Neural cell (in vitro differentiated cells): ENCODE measurements at regions not wholly inside any gene's neighbourhood (a gene's known extent, or its start where the extent isn't known, plus 50 kb on each side); places are given as distances from the start of the nearest gene placed in this dataset.

Experiments
- EP300 ChIP-seq: fragments of 450-650 bp; conservative IDR thresholded peaks from 2 replicates; pipeline ENCODE4 v1.6.1; 2014; ENCODE audit warnings: antibody characterized with exemption, mild to moderate bottlenecking, moderate library complexity; ENCODE audit not compliant: poor library complexity, severe bottlenecking
- EZH2 ChIP-seq: fragments of 200-600, 300-800 bp; shearing (Covaris generic), sonication (generic); IDR thresholded peaks from 2 replicates; pipeline ENCODE4 v1.6.1; 2014; ENCODE audit warnings: antibody characterized with exemption, low read length, borderline replicate concordance, mild to moderate bottlenecking; ENCODE audit not compliant: insufficient read depth, poor library complexity, severe bottlenecking
- POLR2AphosphoS5 ChIP-seq: IDR thresholded peaks from 2 replicates; pipeline ENCODE4 v1.6.1; 2012
- SMC3 ChIP-seq: fragments of 450-650 bp; conservative IDR thresholded peaks from 2 replicates; pipeline ENCODE4 v1.6.1; 2014; ENCODE audit warnings: antibody characterized with exemption, mild to moderate bottlenecking, moderate library complexity; ENCODE audit not compliant: poor library complexity
- TF ChIP-seq, protein P1 (sequence below): fragments of 450-650 bp; IDR thresholded peaks from 2 replicates; pipeline ENCODE4 v1.5.1; 2014; ENCODE audit warnings: antibody characterized with exemption, mild to moderate bottlenecking, moderate library complexity; ENCODE audit not compliant: poor library complexity, severe bottlenecking
- TF ChIP-seq, protein P2 (sequence below): IDR thresholded peaks from 2 replicates; pipeline ENCODE4 v1.6.1; 2012; ENCODE audit warnings: borderline replicate concordance

DNA sequence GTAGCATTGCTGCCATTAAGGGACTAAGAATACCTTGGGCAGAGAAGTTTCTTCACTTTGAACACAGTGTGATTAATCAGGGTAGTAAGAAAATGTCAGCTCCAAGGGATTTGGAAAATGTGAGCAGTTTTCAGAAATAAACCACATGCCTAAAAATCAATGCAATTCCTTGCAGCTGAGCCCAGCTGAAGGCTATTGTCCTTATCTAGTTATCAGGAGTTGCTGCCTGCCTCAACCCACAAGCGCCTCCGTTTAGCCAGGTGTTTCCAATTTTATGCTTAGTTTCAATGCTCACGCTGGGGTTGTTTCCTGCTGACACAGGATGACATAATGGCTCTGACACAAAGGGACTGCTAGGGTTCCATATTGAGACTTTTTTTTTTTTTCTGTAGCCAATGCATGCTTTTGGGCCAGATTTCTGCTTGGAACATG is 132.3 kb upstream of the ANK3 start:
- TF ChIP-seq, protein P1, sequence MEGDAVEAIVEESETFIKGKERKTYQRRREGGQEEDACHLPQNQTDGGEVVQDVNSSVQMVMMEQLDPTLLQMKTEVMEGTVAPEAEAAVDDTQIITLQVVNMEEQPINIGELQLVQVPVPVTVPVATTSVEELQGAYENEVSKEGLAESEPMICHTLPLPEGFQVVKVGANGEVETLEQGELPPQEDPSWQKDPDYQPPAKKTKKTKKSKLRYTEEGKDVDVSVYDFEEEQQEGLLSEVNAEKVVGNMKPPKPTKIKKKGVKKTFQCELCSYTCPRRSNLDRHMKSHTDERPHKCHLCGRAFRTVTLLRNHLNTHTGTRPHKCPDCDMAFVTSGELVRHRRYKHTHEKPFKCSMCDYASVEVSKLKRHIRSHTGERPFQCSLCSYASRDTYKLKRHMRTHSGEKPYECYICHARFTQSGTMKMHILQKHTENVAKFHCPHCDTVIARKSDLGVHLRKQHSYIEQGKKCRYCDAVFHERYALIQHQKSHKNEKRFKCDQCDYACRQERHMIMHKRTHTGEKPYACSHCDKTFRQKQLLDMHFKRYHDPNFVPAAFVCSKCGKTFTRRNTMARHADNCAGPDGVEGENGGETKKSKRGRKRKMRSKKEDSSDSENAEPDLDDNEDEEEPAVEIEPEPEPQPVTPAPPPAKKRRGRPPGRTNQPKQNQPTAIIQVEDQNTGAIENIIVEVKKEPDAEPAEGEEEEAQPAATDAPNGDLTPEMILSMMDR, result no peak
- TF ChIP-seq POLR2AphosphoS5 (peak; percentile 59), SMC3 (no peak), EZH2 (no peak), EP300 (no peak)
- TF ChIP-seq, protein P2, sequence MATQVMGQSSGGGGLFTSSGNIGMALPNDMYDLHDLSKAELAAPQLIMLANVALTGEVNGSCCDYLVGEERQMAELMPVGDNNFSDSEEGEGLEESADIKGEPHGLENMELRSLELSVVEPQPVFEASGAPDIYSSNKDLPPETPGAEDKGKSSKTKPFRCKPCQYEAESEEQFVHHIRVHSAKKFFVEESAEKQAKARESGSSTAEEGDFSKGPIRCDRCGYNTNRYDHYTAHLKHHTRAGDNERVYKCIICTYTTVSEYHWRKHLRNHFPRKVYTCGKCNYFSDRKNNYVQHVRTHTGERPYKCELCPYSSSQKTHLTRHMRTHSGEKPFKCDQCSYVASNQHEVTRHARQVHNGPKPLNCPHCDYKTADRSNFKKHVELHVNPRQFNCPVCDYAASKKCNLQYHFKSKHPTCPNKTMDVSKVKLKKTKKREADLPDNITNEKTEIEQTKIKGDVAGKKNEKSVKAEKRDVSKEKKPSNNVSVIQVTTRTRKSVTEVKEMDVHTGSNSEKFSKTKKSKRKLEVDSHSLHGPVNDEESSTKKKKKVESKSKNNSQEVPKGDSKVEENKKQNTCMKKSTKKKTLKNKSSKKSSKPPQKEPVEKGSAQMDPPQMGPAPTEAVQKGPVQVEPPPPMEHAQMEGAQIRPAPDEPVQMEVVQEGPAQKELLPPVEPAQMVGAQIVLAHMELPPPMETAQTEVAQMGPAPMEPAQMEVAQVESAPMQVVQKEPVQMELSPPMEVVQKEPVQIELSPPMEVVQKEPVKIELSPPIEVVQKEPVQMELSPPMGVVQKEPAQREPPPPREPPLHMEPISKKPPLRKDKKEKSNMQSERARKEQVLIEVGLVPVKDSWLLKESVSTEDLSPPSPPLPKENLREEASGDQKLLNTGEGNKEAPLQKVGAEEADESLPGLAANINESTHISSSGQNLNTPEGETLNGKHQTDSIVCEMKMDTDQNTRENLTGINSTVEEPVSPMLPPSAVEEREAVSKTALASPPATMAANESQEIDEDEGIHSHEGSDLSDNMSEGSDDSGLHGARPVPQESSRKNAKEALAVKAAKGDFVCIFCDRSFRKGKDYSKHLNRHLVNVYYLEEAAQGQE, result no peak
